ENCODE measurements at regions not wholly inside any gene's neighbourhood (a gene's known extent, or its start where the extent isn't known, plus 50 kb on each side); places are given as distances from the start of the nearest gene placed in this dataset.

DNA sequence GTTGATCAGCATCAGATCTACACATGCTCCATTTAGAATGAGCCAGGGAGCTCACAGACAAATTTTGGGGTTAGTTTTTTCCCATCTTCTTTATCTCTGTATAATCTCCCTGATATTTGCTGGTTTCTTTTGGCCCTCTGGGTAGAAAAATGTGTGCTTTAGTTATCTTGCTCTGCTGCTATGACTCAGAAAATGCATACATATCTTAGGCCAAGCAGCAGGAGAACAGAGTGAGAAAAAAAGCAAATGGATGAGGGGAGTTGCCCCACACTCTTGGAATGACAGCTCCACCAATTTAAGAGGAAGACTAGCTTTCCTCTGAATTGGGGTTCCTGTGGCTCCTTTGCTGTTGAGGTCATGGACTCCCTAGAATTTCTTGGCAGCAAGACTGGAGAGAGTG lies 331.8 kb downstream of the KCNJ3 start:
- Histone ChIP-seq H3K4me1 (no peaks in the 10 kb centered on the region), H3K27ac (no peak overlapping the region), H3K4me3 (no peak overlapping the region), H3K9me3 (no peaks in the 10 kb centered on the region), H3K27me3 (no peaks in the 10 kb centered on the region), H3K36me3 (no peaks in the 10 kb centered on the region)
- ATAC-seq (ENCODE audit: low FRiP score in 2 of 2), result no peak
- no peak for TF ChIP-seq POLR2AphosphoS5 (IDR thresholded peaks at IDR 0.05)
- TF ChIP-seq EP300 (IDR thresholded peaks at IDR 0.05), result no peak
- TF ChIP-seq, protein P1, sequence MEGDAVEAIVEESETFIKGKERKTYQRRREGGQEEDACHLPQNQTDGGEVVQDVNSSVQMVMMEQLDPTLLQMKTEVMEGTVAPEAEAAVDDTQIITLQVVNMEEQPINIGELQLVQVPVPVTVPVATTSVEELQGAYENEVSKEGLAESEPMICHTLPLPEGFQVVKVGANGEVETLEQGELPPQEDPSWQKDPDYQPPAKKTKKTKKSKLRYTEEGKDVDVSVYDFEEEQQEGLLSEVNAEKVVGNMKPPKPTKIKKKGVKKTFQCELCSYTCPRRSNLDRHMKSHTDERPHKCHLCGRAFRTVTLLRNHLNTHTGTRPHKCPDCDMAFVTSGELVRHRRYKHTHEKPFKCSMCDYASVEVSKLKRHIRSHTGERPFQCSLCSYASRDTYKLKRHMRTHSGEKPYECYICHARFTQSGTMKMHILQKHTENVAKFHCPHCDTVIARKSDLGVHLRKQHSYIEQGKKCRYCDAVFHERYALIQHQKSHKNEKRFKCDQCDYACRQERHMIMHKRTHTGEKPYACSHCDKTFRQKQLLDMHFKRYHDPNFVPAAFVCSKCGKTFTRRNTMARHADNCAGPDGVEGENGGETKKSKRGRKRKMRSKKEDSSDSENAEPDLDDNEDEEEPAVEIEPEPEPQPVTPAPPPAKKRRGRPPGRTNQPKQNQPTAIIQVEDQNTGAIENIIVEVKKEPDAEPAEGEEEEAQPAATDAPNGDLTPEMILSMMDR (IDR thresholded peaks at IDR 0.05), result no peak
- no peak for TF ChIP-seq POLR2A (IDR thresholded peaks at IDR 0.05)
- DNase-seq, result no peak

DNA sequence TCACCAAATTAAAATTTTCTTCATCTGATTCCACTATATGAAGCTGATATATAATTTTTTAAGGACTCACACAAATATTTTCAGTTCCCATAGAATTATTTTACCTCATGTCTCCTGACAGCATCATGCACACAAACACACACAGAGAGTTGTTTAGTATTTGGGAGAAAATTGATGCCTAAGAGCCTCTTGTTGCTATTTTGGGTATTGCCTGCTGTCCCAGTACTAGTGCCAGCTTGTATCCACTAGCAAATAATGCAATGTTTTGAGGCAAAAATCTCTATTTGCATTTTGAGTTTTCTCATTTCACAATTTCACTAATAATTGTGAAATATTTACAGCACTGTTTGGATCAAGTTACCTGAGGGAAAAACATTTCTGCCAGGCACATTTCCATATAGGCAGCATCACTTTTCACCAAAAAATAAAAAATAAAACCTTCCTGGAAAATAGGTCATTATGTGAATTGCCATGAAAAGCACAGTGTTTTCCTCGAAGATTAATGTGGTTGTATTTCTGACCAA lies 328.2 kb downstream of the KCNJ3 start:
- Histone ChIP-seq H3K27me3 (no peaks in the 10 kb centered on the region), H3K4me3 (no peak overlapping the region), H3K4me1 (no peaks in the 10 kb centered on the region), H3K9me3 (no peaks in the 10 kb centered on the region), H3K27ac (no peak overlapping the region), H3K36me3 (no peaks in the 10 kb centered on the region)
- DNase-seq, result no peak
- WGBS, 2 donors, result 77 to 83% methylated on average over 1 of the region's 1 CpG
- ATAC-seq (ENCODE audit: low FRiP score in 2 of 2), result no peak
- TF ChIP-seq EP300 (IDR thresholded peaks at IDR 0.05) (no peak), POLR2A (IDR thresholded peaks at IDR 0.05) (no peak), POLR2AphosphoS5 (IDR thresholded peaks at IDR 0.05) (no peak)
- TF ChIP-seq, protein P1 (IDR thresholded peaks at IDR 0.05), result no peak

- no peak for ATAC-seq (ENCODE audit: low FRiP score in 2 of 2)
- DNase-seq, result no peak
- Histone ChIP-seq H3K4me3 (no peak overlapping the region), H3K4me1 (no peaks in the 10 kb centered on the region), H3K9me3 (no peaks in the 10 kb centered on the region), H3K36me3 (no peaks in the 10 kb centered on the region), H3K27me3 (no peaks in the 10 kb centered on the region), H3K27ac (no peak overlapping the region)
- WGBS, 2 donors, result 64 to 75% methylated on average over 1 of the region's 1 CpG
- no peak for TF ChIP-seq EP300 (IDR thresholded peaks at IDR 0.05)
- TF ChIP-seq POLR2A (IDR thresholded peaks at IDR 0.05), result no peak
- no peak for TF ChIP-seq POLR2AphosphoS5 (IDR thresholded peaks at IDR 0.05)
- TF ChIP-seq, protein P1 (IDR thresholded peaks at IDR 0.05), result no peak
Measured at GRCh38 chr2:155023674-155024073, 325.2 kb downstream of the KCNJ3 start.

GRCh38 chr2:155022531-155022930 lies 324.0 kb downstream of the KCNJ3 start:
- H3K36me3 ChIP-seq, result no peaks in the 10 kb centered on the region
- no peaks in the 10 kb centered on the region for H3K27me3 ChIP-seq
- H3K4me1 ChIP-seq, result no peaks in the 10 kb centered on the region
- ATAC-seq (ENCODE audit: low FRiP score in 2 of 2) (no peak), DNase-seq (no peak)
- no peaks in the 10 kb centered on the region for H3K9me3 ChIP-seq
- no peak overlapping the region for H3K27ac ChIP-seq
- no peak overlapping the region for H3K4me3 ChIP-seq
- no peak for TF ChIP-seq POLR2AphosphoS5 (IDR thresholded peaks at IDR 0.05)
- TF ChIP-seq EP300 (IDR thresholded peaks at IDR 0.05), result no peak
- TF ChIP-seq POLR2A (IDR thresholded peaks at IDR 0.05), result no peak
- TF ChIP-seq, protein P1 (IDR thresholded peaks at IDR 0.05), result no peak

- no peak for TF ChIP-seq POLR2A (IDR thresholded peaks at IDR 0.05)
- TF ChIP-seq, protein P1 (IDR thresholded peaks at IDR 0.05), result no peak
- TF ChIP-seq POLR2AphosphoS5 (IDR thresholded peaks at IDR 0.05), result no peak
- TF ChIP-seq EP300 (IDR thresholded peaks at IDR 0.05), result no peak
- 89 to 92% methylated on average over 1 of the region's 1 CpG for WGBS, 2 donors
- Histone ChIP-seq H3K36me3 (no peaks in the 10 kb centered on the region), H3K9me3 (no peaks in the 10 kb centered on the region), H3K27ac (no peak overlapping the region), H3K4me1 (no peaks in the 10 kb centered on the region), H3K27me3 (no peaks in the 10 kb centered on the region), H3K4me3 (no peak overlapping the region)
- no peak for DNase-seq
- ATAC-seq (ENCODE audit: low FRiP score in 2 of 2), result no peak
Measured at GRCh38 chr2:155021618-155022017, 323.1 kb downstream of the KCNJ3 start.
